Adrenal gland (tissue), 9 donors: ENCODE measurements at regions not wholly inside any gene's neighbourhood (a gene's known extent, or its start where the extent isn't known, plus 50 kb on each side); places are given as distances from the start of the nearest gene placed in this dataset.

ENCODE experiments used
- DNase-seq, 7 donors: peaks; one replicate each; pipeline ENCODE4 v3.0.0-alpha.2; 2019 to 2020
- H3K27ac ChIP-seq, 5 donors: fragments of 200-600 bp; sonication (generic) in 4 of 5; 1 replicate in 3 of 5; 2 replicates in 2 of 5; pipeline versions ENCODE4 v1.5.1 to v1.8.0; 2016 to 2020; ENCODE audit warnings: mild to moderate bottlenecking in 1 of 5
- H3K27me3 ChIP-seq: fragments of 200-600 bp; 2 replicates; pipeline ENCODE4 v1.8.0; 2021
- H3K36me3 ChIP-seq, 2 donors: fragments of 200-600 bp; replicated peaks in 1 of 2; 1 replicate in 1 of 2; 2 replicates in 1 of 2; pipeline versions ENCODE4 v1.5.1 to v1.8.0; 2018 to 2022
- H3K4me1 ChIP-seq, 2 donors: fragments of 200-600 bp; replicated peaks in 1 of 2; 1 replicate in 1 of 2; 2 replicates in 1 of 2; pipeline versions ENCODE4 v1.5.1 to v1.8.0; 2018 to 2021
- H3K4me3 ChIP-seq, 4 donors: fragments of 200-600 bp; sonication (generic) in 3 of 4; one replicate each; pipeline ENCODE4 v1.5.1; 2016 to 2018
- H3K9me3 ChIP-seq, 3 donors: fragments of 200-600 bp; sonication (generic) in 1 of 3; replicated peaks in 1 of 3; 1 replicate in 2 of 3; 2 replicates in 1 of 3; pipeline versions ENCODE4 v1.5.1 to v1.8.0; 2016 to 2021
- POLR2A ChIP-seq, 2 donors: fragments of 450-650 bp; IDR thresholded peaks; one replicate each; pipeline ENCODE4 v1.6.1; 2017; ENCODE audit warnings: antibody characterized with exemption in 2 of 2, mild to moderate bottlenecking in 2 of 2, moderate library complexity in 1 of 2
- WGBS, 4 donors: extraction: QIAGEN DNeasy Blood & Tissue Kit in 2 of 4; methylation state at CpG; one replicate each; pipeline versions ENCODE4 v1.1.5 to v1.1.7; 2013 to 2017; 5-methylcytosine and 5-hydroxymethylcytosine counted together
- intact Hi-C, 2 donors: fragments of 100-400 bp; cut with DNase I; formaldehyde crosslinking; loops; one replicate each; pipeline versions ENCODE4 v1.14.1 to v1.15.0; 2022 to 2023
- TF ChIP-seq, protein P1 (sequence below), 6 experiments: fragments of 450-650 bp in 4 of 6; fragments of 200-600 bp in 2 of 6; sonication (generic) in 1 of 6; IDR thresholded peaks; 1 replicate in 5 of 6; 2 replicates in 1 of 6; pipeline versions ENCODE4 v1.5.1 to v1.8.0; 2016 to 2021; ENCODE audit warnings: antibody characterized with exemption in 6 of 6, mild to moderate bottlenecking in 2 of 6, moderate library complexity in 1 of 6
- donor health status: healthy with polysubstance abuse.
- donor health status: Bipolar disorder and iron deficiency.
- donor health status: DM: yes; HTN: yes; CAD: no.
- donor health status: DM: no; HTN: no; CAD: no.
- donor health status: DM: no; HTN: no; CAD: no.

GRCh38 chr2:173752152-173752551 lies 213.0 kb downstream of the SP3 start:
- 27 to 58% (median 39%) methylated on average over 1 of the region's 1 CpG for WGBS, 4 donors
- no peak for TF ChIP-seq POLR2A (IDR thresholded peaks at IDR 0.05)
- TF ChIP-seq, protein P1, sequence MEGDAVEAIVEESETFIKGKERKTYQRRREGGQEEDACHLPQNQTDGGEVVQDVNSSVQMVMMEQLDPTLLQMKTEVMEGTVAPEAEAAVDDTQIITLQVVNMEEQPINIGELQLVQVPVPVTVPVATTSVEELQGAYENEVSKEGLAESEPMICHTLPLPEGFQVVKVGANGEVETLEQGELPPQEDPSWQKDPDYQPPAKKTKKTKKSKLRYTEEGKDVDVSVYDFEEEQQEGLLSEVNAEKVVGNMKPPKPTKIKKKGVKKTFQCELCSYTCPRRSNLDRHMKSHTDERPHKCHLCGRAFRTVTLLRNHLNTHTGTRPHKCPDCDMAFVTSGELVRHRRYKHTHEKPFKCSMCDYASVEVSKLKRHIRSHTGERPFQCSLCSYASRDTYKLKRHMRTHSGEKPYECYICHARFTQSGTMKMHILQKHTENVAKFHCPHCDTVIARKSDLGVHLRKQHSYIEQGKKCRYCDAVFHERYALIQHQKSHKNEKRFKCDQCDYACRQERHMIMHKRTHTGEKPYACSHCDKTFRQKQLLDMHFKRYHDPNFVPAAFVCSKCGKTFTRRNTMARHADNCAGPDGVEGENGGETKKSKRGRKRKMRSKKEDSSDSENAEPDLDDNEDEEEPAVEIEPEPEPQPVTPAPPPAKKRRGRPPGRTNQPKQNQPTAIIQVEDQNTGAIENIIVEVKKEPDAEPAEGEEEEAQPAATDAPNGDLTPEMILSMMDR (IDR thresholded peaks at IDR 0.05): no peak
- DNase-seq: no peak
- H3K27me3 ChIP-seq: no peaks in the 10 kb centered on the region
- no peak overlapping the region for H3K4me3 ChIP-seq
- H3K9me3 ChIP-seq: no peaks in the 10 kb centered on the region
- intact Hi-C loops: no loop called here
- H3K36me3 ChIP-seq: no peaks in the 10 kb centered on the region
- H3K27ac ChIP-seq: no peak overlapping the region
- no peaks in the 10 kb centered on the region for H3K4me1 ChIP-seq

DNA sequence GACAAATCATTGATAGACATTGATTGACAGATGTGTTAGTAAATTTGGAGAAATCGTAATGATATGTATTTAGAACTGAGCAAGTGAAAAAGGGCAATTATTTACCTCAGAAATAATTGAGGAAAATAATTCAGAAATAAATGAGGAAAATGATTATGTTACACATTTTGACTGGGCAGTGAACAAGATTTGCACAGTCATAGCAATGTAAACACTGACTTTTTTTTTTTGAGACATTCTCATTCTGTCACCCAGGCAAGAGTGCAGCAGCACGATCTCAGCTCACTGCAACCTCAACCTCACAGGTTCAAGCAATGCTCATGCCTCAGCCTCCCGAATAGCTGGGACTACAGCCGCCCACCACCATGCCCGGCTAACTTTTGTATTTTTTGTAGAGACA lies 211.7 kb downstream of the SP3 start:
- TF ChIP-seq, protein P1 (IDR thresholded peaks at IDR 0.05): no peak
- no peak for TF ChIP-seq POLR2A (IDR thresholded peaks at IDR 0.05)
- H3K27me3 ChIP-seq: no peaks in the 10 kb centered on the region
- intact Hi-C loops: no loop called here
- H3K4me1 ChIP-seq: no peaks in the 10 kb centered on the region
- WGBS, 4 donors: 82 to 94% (median 89%) methylated on average over 5 of the region's 5 CpGs
- DNase-seq: no peak
- no peak overlapping the region for H3K4me3 ChIP-seq
- H3K9me3 ChIP-seq: no peaks in the 10 kb centered on the region
- H3K36me3 ChIP-seq: no peaks in the 10 kb centered on the region
- no peak overlapping the region for H3K27ac ChIP-seq

DNA sequence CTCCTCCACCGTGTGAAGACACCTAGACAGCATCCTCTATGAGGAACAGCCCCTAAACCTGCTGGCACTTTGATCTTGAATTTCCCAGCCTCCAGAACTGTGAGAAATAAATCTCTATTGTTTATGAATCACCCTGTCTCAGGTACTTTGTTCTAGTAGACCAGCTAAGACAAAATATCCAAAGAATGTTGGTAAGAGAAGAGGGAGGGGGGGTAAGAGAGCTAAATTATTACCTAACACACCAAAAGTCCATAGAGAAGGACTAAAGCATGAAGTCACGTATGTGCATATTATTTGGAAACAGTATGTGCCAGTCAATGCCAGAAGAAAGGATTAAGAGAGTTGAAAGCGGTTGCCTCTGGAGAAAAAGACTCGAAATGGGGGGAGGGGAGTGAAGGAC lies 211.0 kb downstream of the SP3 start:
- Histone ChIP-seq H3K4me1 (no peaks in the 10 kb centered on the region), H3K9me3 (no peaks in the 10 kb centered on the region), H3K36me3 (no peaks in the 10 kb centered on the region), H3K27ac (no peak overlapping the region), H3K4me3 (no peak overlapping the region), H3K27me3 (no peaks in the 10 kb centered on the region)
- no peak for TF ChIP-seq POLR2A (IDR thresholded peaks at IDR 0.05)
- TF ChIP-seq, protein P1 (IDR thresholded peaks at IDR 0.05): no peak
- WGBS, 4 donors: 71 to 80% (median 75%) methylated on average over 4 of the region's 4 CpGs
- DNase-seq: no peak
- intact Hi-C loops: no loop called here

GRCh38 chr2:173754837-173755236 lies 210.3 kb downstream of the SP3 start:
- WGBS, 4 donors: 63 to 77% (median 74%) methylated on average over 3 of the region's 3 CpGs
- no peaks in the 10 kb centered on the region for H3K36me3 ChIP-seq
- H3K9me3 ChIP-seq: no peaks in the 10 kb centered on the region
- DNase-seq: no peak
- intact Hi-C loops: no loop called here
- no peak overlapping the region for H3K27ac ChIP-seq
- TF ChIP-seq, protein P1 (IDR thresholded peaks at IDR 0.05): no peak
- no peak for TF ChIP-seq POLR2A (IDR thresholded peaks at IDR 0.05)
- H3K27me3 ChIP-seq: no peaks in the 10 kb centered on the region
- no peak overlapping the region for H3K4me3 ChIP-seq
- no peaks in the 10 kb centered on the region for H3K4me1 ChIP-seq
